NB4 (cell line): ENCODE measurements at regions not wholly inside any gene's neighbourhood (a gene's known extent, or its start where the extent isn't known, plus 50 kb on each side); places are given as distances from the start of the nearest gene placed in this dataset.

Experiments
- CTCF ChIP-seq: IDR thresholded peaks from one replicate; pipeline ENCODE4 v1.5.1; 2012; ENCODE audit warnings: low read depth, low read length
- MYC ChIP-seq: IDR thresholded peaks from 2 replicates; pipeline ENCODE4 v1.6.1; 2011; ENCODE audit warnings: low read depth, low read length
- POLR2A ChIP-seq: IDR thresholded peaks from 2 replicates; pipeline ENCODE4 v1.6.1; 2011; ENCODE audit warnings: mild to moderate bottlenecking; ENCODE audit not compliant: insufficient read length; ENCODE audit errors: extremely low read depth
- TF ChIP-seq, protein P1 (sequence below): IDR thresholded peaks from 2 replicates; pipeline ENCODE4 v1.6.1; 2011; ENCODE audit warnings: low read depth, low read length

DNA sequence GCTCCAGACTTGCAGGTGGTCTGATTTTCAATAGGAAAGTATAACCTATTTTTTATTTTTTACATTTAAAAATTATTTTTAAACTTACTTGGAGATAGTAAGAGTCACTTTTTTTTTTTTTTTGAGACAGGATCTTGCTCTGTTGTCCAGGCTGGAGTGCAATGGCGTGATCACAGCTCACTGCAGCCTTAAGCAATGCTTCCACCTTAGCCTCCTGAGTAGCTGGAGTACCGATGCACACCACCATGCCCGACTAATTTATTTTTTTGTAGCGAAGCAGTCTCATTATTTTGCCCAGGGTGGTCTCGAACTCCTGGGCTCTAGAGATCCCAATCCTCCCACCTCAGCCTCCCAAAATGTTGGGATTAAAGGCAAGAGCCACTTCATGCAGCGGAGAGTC lies 84.8 kb upstream of the RALY start:
- TF ChIP-seq CTCF (no peak), POLR2A (no peak), MYC (no peak)
- TF ChIP-seq, protein P1, sequence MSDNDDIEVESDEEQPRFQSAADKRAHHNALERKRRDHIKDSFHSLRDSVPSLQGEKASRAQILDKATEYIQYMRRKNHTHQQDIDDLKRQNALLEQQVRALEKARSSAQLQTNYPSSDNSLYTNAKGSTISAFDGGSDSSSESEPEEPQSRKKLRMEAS, result no peak
